Kidney (tissue), 13 donors: ENCODE measurements at regions not wholly inside any gene's neighbourhood (a gene's known extent, or its start where the extent isn't known, plus 50 kb on each side); places are given as distances from the start of the nearest gene placed in this dataset.

Experiments used
- DNase-seq, 5 donors: peaks; one replicate each; pipeline ENCODE4 v3.0.0-alpha.2; 2013 to 2020
- FAIRE-seq: peaks from 2 replicates; lab custom pipeline; 2012; peaks lifted over from hg19 to GRCh38; lab: Jason Lieb, UNC
- H3K27ac ChIP-seq, 2 donors: one replicate each; pipeline ENCODE4 v1.7.0; 2013; ENCODE audit warnings: low read depth in 2 of 2, low read length in 2 of 2, inconsistent platforms in 1 of 2
- H3K27me3 ChIP-seq: one replicate; pipeline ENCODE4 v1.7.1; 2013; ENCODE audit warnings: low read length, inconsistent platforms; ENCODE audit not compliant: control insufficient read depth, insufficient read depth
- H3K36me3 ChIP-seq, 3 donors: one replicate each; pipeline versions ENCODE4 v1.7.0 to v1.7.1; 2013; ENCODE audit warnings: low read length in 3 of 3, control low read depth in 1 of 3, inconsistent platforms in 1 of 3; ENCODE audit not compliant: insufficient read depth in 3 of 3, control insufficient read depth in 2 of 3
- H3K4me1 ChIP-seq, 3 donors: one replicate each; pipeline versions ENCODE4 v1.7.0 to v1.7.1; 2013; ENCODE audit warnings: low read length in 3 of 3, inconsistent platforms in 1 of 3, low read depth in 1 of 3; ENCODE audit not compliant: control insufficient read depth in 2 of 3, insufficient read depth in 2 of 3
- H3K4me3 ChIP-seq, 3 donors: one replicate each; pipeline versions ENCODE4 v1.7.0 to v1.8.1; 2013; ENCODE audit warnings: low read length in 3 of 3, control low read depth in 1 of 3, inconsistent platforms in 1 of 3
- H3K9ac ChIP-seq, 3 donors: one replicate each; pipeline versions ENCODE4 v1.7.0 to v1.7.1; 2013; ENCODE audit warnings: low read length in 3 of 3, control low read depth in 1 of 3, inconsistent platforms in 1 of 3
- H3K9me3 ChIP-seq, 3 donors: one replicate each; pipeline versions ENCODE4 v1.7.0 to v1.7.1; 2013; ENCODE audit warnings: low read length in 3 of 3, control low read depth in 1 of 3, inconsistent platforms in 1 of 3; ENCODE audit not compliant: control insufficient read depth in 2 of 3, insufficient read depth in 1 of 3
- CTCF ChIP-seq: IDR thresholded peaks from 3 replicates; pipeline ENCODE4 v1.5.1; 2012; ENCODE audit warnings: mild to moderate bottlenecking, moderate library complexity, borderline replicate concordance; ENCODE audit not compliant: insufficient read depth; ENCODE audit errors: extremely low read depth
- intact Hi-C: fragments of 100-400 bp; cut with DNase I; formaldehyde crosslinking; loops from one replicate; pipeline ENCODE4 v1.11.1; 2022
- donor health status: control.
- donor health status: control.
- donor health status: control.
- donor health status: control.
- donor health status: control.
- donor health status: DM: yes; HTN: yes; CAD: no.
- donor health status: Normal renal cell carcinoma (clear cell type).

DNA sequence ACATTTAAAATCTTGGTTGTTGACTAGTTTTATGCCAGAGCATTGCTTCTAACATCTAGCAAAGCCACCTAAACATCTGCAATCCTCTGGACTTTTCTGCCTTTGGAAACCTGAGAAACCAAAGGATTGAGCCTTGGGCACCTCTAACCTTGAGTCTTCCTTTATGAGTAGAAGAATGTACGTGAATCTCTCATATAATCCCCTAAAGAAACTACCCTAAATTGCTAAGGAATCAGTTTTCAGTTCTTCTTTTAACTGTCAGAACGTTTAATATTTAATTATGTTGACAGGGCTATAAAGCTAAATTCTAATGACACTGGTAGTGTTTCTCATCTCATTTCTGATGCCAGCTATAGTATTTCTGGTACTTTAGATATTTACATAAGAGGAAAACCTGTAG lies 997.3 kb downstream of the AMY1C start:
- Histone ChIP-seq H3K4me3 (no peak overlapping the region), H3K9ac (no peak overlapping the region), H3K9me3 (no peaks in the 10 kb centered on the region), H3K27me3 (no peaks in the 10 kb centered on the region), H3K4me1 (no peaks in the 10 kb centered on the region), H3K27ac (no peak overlapping the region), H3K36me3 (no peaks in the 10 kb centered on the region)
- FAIRE-seq = no peak
- no peak for TF ChIP-seq CTCF
- DNase-seq = no peak
- intact Hi-C loops = no loop called here

DNA sequence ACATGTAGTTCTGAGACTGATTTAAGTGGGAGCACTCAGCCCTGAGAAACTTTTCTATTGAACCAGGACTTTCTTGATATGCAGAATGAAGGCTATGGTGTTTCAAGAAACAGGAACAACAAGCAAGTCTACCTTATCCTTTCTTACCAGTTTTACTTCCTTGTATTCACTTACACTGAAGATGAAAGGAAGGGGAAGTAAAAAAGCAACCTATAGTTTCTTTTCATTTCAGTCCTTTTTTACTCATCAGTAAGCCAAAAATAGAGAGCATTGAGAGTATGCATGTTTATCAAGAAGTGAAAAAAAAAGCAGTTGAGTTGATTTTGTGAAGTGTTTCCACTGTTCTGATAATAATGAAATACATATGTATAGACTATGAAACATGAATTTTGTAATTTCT lies 1010.3 kb downstream of the AMY1C start:
- no peak overlapping the region for H3K4me3 ChIP-seq
- no peak for TF ChIP-seq CTCF
- intact Hi-C loops = no loop called here
- no peaks in the 10 kb centered on the region for H3K9me3 ChIP-seq
- H3K36me3 ChIP-seq = no peaks in the 10 kb centered on the region
- no peaks in the 10 kb centered on the region for H3K27me3 ChIP-seq
- no peak for FAIRE-seq
- H3K27ac ChIP-seq = no peak overlapping the region
- no peaks in the 10 kb centered on the region for H3K4me1 ChIP-seq
- DNase-seq = no peak
- H3K9ac ChIP-seq = no peak overlapping the region

GRCh38 chr1:104761961-104762570 lies 1012.4 kb downstream of the AMY1C start:
- intact Hi-C loops = no loop called here
- H3K9me3 ChIP-seq = no peaks in the 10 kb centered on the region
- no peak overlapping the region for H3K9ac ChIP-seq
- H3K36me3 ChIP-seq = no peaks in the 10 kb centered on the region
- no peaks in the 10 kb centered on the region for H3K27me3 ChIP-seq
- no peak for TF ChIP-seq CTCF
- H3K4me3 ChIP-seq = no peak overlapping the region
- H3K27ac ChIP-seq = no peak overlapping the region
- no peak for DNase-seq
- no peaks in the 10 kb centered on the region for H3K4me1 ChIP-seq
- no peak for FAIRE-seq

DNA sequence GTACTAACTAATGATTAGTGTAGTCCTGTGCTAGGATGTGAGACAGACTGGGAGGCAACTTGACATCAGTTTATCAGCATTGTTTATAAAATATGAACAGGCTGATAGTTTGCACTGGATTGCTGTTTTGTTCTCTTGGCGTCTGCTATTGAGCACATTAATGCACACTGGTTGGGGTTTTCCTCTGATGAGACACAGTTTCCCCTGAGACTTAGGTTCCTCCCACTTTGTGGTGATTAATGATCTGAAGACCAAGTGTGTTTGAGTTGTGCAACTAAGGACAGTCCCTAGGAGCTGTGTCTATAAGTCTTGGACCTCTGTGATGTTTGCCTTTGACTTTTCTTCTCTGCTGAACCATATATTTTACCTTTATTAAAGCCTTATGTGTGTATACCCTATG lies 1015.4 kb downstream of the AMY1C start:
- no peak for TF ChIP-seq CTCF
- Histone ChIP-seq H3K4me3 (no peak overlapping the region), H3K36me3 (no peaks in the 10 kb centered on the region), H3K27ac (no peak overlapping the region), H3K9me3 (no peaks in the 10 kb centered on the region), H3K27me3 (no peaks in the 10 kb centered on the region), H3K4me1 (no peaks in the 10 kb centered on the region), H3K9ac (no peak overlapping the region)
- intact Hi-C loops = no loop called here
- DNase-seq (peak in 1 of 5 donors; percentile 6), FAIRE-seq (no peak)
